AG09319 (cell line): ENCODE measurements at regions not wholly inside any gene's neighbourhood (a gene's known extent, or its start where the extent isn't known, plus 50 kb on each side); places are given as distances from the start of the nearest gene placed in this dataset.
A peak's percentile ranks its signal among the peaks of the same experiment; 100 is the strongest.

Experiments
- DNase-seq: peaks from one replicate; pipeline ENCODE4 v3.0.0-alpha.2; 2010; ENCODE audit warnings: low read depth; ENCODE audit errors: extremely low read depth
- CTCF ChIP-seq: IDR thresholded peaks from 2 replicates; pipeline ENCODE4 v1.5.1; 2011; ENCODE audit warnings: low read depth, mild to moderate bottlenecking, inconsistent platforms, low read length, moderate library complexity

DNA sequence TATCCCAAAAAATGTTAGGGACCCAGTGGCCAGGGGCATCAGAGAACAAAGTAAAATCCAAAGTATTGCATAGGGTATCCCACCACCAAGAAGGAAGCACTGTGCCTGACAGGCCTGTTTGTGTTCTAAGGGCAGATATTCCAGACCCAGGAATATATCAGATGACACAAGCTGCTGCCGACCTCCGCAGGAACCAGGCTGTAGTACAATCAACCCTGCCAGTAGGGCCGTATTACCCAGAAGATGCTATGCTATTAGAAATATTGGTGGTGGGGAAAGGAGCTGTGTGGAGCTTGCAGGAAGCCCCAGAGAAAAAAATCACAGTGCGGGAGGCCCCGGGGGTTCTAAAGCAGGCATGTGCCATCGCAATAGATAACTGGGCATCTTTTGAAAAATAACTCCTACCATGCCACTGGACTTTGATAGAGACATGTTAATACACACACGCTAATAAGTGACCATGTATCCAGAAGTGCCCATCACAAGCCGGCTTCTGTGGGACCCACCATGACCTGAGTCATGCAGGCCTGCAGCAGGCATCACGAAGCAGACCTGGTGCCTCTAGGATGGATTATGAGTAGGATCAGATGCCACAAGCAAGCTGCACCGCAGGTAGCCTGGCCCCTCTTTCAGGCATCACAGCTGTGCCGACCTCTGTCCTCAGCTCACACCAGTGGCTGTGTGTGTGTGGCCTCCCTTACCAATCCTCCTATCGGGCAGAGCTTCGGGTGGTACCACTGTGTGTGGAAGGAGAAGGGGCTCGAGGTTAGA is 242.7 kb downstream of the BCL11B start:
- no peak for DNase-seq
- TF ChIP-seq CTCF: no peak

GRCh38 chr14:99029916-99030305 is 242.1 kb downstream of the BCL11B start:
- no peak for TF ChIP-seq CTCF
- DNase-seq: no peak

DNA sequence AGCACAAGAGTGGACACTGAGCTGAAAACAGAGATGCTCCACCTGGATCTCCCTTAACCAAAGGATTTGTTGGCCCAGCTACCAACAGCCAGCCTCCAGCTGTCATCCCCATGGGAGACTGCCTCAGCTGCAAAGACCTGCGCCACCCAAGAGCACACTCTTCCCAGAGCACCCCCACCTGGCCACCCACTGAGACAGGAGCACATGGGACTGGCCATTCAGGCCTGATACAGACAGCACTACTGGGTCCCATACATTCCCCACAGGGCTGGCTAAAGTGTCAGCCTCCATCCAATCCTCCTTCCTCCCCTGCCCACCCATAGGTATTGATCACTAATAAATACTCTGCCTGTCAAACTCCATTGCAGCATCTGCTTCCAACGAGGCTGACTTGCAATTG is 241.5 kb downstream of the BCL11B start:
- no peak for DNase-seq
- no peak for TF ChIP-seq CTCF

GRCh38 chr14:99032759-99033158 is 239.2 kb downstream of the BCL11B start:
- TF ChIP-seq CTCF: no peak
- no peak for DNase-seq

DNA sequence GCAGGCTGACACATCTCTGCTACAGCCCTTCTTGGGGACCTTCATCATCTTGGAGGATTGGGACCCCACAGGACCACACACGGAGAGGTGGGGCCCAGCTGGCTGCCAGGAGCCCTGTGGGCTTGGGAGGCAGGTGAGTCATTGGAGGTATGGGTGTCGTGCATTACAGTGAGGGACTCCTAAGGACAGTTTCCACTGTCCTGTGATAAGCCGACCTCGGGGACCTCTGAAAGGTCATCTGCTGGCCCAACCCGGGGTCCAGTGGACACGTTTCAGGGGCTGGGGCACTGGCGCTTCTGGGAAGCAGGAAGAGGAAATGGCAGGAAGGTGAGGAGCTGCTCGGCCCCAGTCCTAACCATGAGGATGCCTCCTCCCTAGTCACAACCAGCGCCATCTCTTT is 238.0 kb downstream of the BCL11B start:
- DNase-seq: no peak
- no peak for TF ChIP-seq CTCF

DNA sequence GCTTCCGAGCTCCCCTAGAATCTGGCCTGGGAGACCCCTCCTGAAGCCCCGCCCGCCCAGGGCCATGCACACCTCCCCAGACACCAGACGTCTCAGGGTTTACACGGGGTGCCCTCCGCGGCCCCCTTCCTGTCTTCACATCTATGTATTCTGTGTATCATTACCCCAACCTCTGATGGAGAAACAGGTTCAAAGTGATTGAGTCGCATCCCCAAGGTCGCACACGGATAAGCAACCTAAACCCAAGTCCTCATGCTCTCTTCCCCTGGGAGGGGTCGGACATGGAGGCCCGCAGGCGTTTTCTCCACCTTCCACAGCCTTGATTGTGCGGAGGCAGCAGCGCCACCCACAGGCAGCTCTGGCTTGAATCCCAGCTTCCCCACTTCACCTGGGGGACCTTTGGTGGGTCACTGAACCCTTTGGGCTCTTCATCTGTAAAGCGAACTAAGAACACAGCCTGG is 237.3 kb downstream of the BCL11B start:
- no peak for TF ChIP-seq CTCF
- DNase-seq: no peak

- no peak for TF ChIP-seq CTCF
- DNase-seq: peak; percentile 10
Measured at GRCh38 chr14:99035268-99035667, 236.7 kb downstream of the BCL11B start.
